C4-2B (cell line): ENCODE measurements at regions not wholly inside any gene's neighbourhood (a gene's known extent, or its start where the extent isn't known, plus 50 kb on each side); places are given as distances from the start of the nearest gene placed in this dataset.

ENCODE experiments used
- ZFX ChIP-seq: fragments of 450-650 bp; IDR thresholded peaks from 2 replicates; pipeline ENCODE4 v1.6.1; 2017
- TF ChIP-seq, protein P1 (sequence below): fragments of 450-650 bp; conservative IDR thresholded peaks from 2 replicates; pipeline ENCODE4 v1.5.1; 2017; ENCODE audit warnings: mild to moderate bottlenecking

DNA sequence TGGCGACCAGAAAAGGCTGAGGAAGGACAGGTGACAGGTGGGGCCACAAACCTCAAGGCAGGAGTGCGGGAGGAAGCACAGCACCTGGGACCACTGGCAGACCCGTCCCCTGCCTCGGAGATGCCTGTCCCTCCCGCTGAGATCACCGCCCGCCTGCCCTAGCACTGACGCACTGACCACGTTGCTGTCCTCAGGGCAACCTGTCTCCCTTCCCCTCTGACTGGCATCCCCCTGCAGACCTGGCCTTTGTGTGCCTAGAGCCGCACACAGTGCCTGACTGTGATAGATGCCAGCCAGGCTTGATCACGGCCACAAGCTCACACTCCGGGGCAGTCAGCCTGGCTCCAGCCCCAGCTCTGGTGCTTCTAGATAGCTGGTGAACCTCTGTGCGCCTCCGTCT, 58.4 kb upstream of the EN2 start:
- TF ChIP-seq, protein P1, sequence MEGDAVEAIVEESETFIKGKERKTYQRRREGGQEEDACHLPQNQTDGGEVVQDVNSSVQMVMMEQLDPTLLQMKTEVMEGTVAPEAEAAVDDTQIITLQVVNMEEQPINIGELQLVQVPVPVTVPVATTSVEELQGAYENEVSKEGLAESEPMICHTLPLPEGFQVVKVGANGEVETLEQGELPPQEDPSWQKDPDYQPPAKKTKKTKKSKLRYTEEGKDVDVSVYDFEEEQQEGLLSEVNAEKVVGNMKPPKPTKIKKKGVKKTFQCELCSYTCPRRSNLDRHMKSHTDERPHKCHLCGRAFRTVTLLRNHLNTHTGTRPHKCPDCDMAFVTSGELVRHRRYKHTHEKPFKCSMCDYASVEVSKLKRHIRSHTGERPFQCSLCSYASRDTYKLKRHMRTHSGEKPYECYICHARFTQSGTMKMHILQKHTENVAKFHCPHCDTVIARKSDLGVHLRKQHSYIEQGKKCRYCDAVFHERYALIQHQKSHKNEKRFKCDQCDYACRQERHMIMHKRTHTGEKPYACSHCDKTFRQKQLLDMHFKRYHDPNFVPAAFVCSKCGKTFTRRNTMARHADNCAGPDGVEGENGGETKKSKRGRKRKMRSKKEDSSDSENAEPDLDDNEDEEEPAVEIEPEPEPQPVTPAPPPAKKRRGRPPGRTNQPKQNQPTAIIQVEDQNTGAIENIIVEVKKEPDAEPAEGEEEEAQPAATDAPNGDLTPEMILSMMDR, result no peak
- TF ChIP-seq ZFX, result no peak
